Right atrium auricular region (tissue), 2 donors: ENCODE measurements at regions not wholly inside any gene's neighbourhood (a gene's known extent, or its start where the extent isn't known, plus 50 kb on each side); places are given as distances from the start of the nearest gene placed in this dataset.

Experiments
- DNase-seq: peaks from one replicate; pipeline ENCODE4 v3.0.0-alpha.2; 2019; ENCODE audit warnings: low spot score
- H3K27ac ChIP-seq, 2 donors: fragments of 200-600 bp; sonication (generic); 1 replicate in 1 of 2; 2 replicates in 1 of 2; pipeline ENCODE4 v1.5.1; 2016 to 2019
- H3K27me3 ChIP-seq, 2 donors: fragments of 200-600 bp; sonication (generic); one replicate each; pipeline versions ENCODE4 v1.5.1 to v1.6.0; 2017 to 2019
- H3K36me3 ChIP-seq: fragments of 200-600 bp; sonication (generic); one replicate; pipeline ENCODE4 v1.5.1; 2016
- H3K4me1 ChIP-seq, 2 donors: fragments of 200-600 bp; sonication (generic); one replicate each; pipeline versions ENCODE4 v1.5.1 to v1.6.0; 2017 to 2019
- H3K4me3 ChIP-seq, 2 donors: fragments of 200-600 bp; sonication (generic); 1 replicate in 1 of 2; 2 replicates in 1 of 2; pipeline ENCODE4 v1.5.1; 2017 to 2019; ENCODE audit warnings: mild to moderate bottlenecking in 1 of 2, moderate library complexity in 1 of 2
- H3K9me3 ChIP-seq, 2 donors: fragments of 200-600 bp; sonication (generic); one replicate each; pipeline ENCODE4 v1.5.1; 2019
- TF ChIP-seq, protein P1 (sequence below), 2 donors: fragments of 200-600 bp; sonication (generic); IDR thresholded peaks; one replicate each; pipeline ENCODE4 v1.5.1; 2019; ENCODE audit warnings: antibody characterized with exemption in 2 of 2

DNA sequence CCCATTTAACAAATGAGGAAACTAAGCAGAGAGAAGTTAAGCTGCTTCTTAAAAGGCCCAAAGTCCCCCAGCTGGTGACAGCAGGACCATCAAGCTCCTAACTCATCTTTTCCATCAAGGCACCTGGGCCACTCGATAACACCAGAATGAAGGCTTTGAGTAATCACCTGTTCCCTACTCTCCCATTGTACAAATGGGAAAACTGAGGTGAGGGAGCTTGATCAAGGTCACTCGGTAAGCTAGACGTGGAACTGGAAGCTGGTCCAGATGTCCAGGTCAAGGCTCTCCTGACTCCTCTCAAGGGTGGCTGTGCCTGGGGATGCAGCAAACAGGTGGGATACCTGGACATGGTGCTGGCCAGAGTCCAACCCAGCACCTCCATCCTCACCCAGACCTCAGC lies 90.6 kb upstream of the SHB start:
- Histone ChIP-seq H3K9me3 (no peaks in the 10 kb centered on the region), H3K27ac (no peak overlapping the region), H3K4me1 (no peaks in the 10 kb centered on the region), H3K36me3 (no peaks in the 10 kb centered on the region), H3K27me3 (no peaks in the 10 kb centered on the region), H3K4me3 (no peak overlapping the region)
- DNase-seq, result no peak
- TF ChIP-seq, protein P1, sequence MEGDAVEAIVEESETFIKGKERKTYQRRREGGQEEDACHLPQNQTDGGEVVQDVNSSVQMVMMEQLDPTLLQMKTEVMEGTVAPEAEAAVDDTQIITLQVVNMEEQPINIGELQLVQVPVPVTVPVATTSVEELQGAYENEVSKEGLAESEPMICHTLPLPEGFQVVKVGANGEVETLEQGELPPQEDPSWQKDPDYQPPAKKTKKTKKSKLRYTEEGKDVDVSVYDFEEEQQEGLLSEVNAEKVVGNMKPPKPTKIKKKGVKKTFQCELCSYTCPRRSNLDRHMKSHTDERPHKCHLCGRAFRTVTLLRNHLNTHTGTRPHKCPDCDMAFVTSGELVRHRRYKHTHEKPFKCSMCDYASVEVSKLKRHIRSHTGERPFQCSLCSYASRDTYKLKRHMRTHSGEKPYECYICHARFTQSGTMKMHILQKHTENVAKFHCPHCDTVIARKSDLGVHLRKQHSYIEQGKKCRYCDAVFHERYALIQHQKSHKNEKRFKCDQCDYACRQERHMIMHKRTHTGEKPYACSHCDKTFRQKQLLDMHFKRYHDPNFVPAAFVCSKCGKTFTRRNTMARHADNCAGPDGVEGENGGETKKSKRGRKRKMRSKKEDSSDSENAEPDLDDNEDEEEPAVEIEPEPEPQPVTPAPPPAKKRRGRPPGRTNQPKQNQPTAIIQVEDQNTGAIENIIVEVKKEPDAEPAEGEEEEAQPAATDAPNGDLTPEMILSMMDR (IDR thresholded peaks at IDR 0.05), result no peak

DNA sequence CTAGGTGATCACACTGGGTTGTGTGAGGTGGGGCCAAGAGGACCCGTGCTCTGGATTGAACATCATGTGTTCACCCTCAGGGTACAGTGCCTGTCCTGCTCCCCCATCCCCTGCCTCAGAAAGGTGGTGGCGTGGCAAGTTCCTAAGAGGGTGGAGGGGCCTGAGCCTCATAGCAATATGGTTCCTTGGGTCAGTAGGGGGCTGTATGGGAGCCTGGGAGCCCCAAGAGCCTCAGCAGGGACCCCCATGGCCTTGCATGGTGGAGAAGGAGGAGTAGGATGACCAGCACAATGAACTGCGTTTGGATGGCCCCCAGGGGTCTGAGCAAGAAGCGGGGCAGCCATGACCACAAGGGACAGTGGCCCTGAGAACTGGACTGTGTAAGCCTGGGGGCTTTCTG lies 89.6 kb upstream of the SHB start:
- no peak overlapping the region for H3K4me3 ChIP-seq
- TF ChIP-seq, protein P1 (IDR thresholded peaks at IDR 0.05), result no peak
- no peaks in the 10 kb centered on the region for H3K36me3 ChIP-seq
- H3K27me3 ChIP-seq, result no peaks in the 10 kb centered on the region
- no peak overlapping the region for H3K27ac ChIP-seq
- no peaks in the 10 kb centered on the region for H3K4me1 ChIP-seq
- no peaks in the 10 kb centered on the region for H3K9me3 ChIP-seq
- DNase-seq, result no peak

DNA sequence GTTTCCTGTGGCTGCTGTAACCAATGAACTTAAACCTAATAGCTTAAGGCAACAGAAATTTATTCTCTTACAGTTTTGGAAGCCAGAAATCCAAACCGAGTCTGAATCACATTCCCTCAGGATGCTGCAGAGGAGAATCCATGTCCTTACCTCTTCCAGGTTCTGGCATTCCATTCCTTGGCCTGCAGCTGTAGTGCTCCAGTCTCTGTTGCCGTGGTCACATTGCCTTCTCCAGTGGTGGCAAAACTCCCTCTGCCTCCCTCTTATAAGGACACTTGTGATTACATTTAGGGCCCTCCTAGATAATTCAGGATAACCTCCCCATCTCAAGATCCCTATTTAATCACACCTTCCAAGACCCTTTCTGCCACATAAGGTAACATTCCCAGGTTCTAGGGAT lies 88.7 kb upstream of the SHB start:
- TF ChIP-seq, protein P1 (IDR thresholded peaks at IDR 0.05), result no peak

DNA sequence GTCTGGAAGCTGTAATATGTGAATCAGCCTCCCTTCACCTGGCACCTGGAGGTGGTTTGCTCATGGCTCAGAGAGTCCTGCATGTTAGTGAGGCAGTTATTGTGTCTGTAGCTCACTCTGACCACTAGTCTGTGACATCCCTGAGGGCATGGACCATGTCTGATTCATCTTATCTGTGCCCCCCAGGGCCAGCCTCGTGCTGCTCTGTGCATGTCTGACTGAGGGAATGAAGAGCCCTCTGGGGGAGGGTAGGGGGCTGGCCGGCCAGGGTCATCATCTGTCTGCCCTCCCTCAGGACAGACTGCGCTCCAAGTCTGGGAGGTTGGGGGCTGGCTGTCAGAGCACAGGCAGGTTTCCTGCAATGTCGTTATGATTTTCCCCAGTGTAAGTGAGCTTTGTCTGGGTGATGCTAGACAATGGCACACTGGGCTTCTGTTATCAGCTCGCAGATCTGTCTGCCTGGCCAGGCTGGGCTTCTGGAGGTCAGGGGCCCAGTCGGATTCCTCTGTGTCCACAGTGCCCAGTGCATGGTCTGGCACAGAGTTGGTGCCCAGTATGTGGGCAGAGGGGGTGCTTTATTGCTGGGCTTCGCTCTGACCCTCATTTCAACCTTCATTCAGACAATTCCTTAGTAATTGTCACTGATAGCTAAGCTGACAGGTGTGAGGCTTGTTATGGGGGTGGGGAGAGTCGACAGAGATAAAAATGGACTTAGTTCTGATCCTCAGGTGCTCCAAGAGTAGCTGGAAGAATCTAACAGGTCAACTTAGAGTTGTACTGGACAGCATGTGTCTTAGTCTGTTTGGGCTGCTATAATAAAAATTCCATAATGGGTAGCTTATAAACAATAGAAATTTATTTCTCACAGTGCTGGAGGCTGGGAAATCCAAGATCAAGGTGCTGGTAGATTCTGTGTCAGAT lies 85.7 kb upstream of the SHB start:
- Histone ChIP-seq H3K4me3 (no peak overlapping the region), H3K36me3 (no peaks in the 10 kb centered on the region), H3K27me3 (no peaks in the 10 kb centered on the region), H3K4me1 (no peaks in the 10 kb centered on the region), H3K27ac (no peak overlapping the region), H3K9me3 (no peaks in the 10 kb centered on the region)
- DNase-seq, result no peak
- TF ChIP-seq, protein P1 (IDR thresholded peaks at IDR 0.05), result no peak

More for the DNA sequence above, 88.7 kb upstream of the SHB start:
- Histone ChIP-seq H3K4me3 (no peak overlapping the region), H3K9me3 (no peaks in the 10 kb centered on the region), H3K27me3 (no peaks in the 10 kb centered on the region), H3K27ac (no peak overlapping the region), H3K36me3 (no peaks in the 10 kb centered on the region), H3K4me1 (no peaks in the 10 kb centered on the region)
- no peak for DNase-seq

DNA sequence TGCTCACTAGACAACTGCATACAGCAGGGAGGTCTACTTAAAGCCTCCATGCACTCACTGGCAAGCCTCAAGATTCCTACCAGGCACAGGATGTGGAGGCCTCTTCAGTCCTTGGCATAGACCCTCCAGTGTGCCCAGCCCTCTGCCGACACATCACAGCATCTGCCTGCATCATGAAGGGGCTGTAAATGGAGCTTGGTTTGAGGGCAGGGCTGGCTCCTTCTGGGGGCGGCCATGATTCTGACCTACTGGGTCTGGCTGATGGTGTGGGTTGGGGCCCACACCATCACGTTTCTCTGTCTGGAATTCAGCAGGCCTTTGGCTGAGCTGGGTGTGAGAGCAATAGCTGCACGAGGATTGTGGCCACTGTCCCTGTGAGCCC lies 84.9 kb upstream of the SHB start:
- Histone ChIP-seq H3K27me3 (no peaks in the 10 kb centered on the region), H3K36me3 (no peaks in the 10 kb centered on the region), H3K4me3 (no peak overlapping the region), H3K9me3 (no peaks in the 10 kb centered on the region), H3K4me1 (no peaks in the 10 kb centered on the region), H3K27ac (no peak overlapping the region)
- TF ChIP-seq, protein P1 (IDR thresholded peaks at IDR 0.05), result no peak
- no peak for DNase-seq
